ENCODE measurements at regions not wholly inside any gene's neighbourhood (a gene's known extent, or its start where the extent isn't known, plus 50 kb on each side); places are given as distances from the start of the nearest gene placed in this dataset.

DNA sequence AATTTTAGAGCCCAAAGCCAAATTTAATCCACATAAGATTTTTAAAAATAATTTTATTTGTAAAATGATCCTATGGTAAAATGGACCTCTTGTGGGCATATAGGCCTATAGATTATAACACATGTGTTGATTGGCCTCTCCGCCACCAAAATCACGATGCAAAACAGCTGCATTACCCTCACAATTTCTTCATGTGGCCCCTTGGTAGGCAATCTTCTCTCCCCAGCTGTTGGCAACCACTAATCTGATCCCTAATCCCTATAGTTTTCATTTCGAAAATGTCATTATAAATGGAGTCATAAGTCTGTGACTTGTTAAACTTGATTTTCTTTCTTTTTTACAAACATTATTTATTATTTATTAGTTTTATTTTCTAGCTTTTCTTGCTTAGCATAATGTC is 263.9 kb upstream of the SULF2 start:
- H3K27ac Mint-ChIP-seq (ENCODE audit: unreplicated experiment) = no peak overlapping the region
- H3K36me3 Mint-ChIP-seq (ENCODE audit: low read depth) = no peaks in the 10 kb centered on the region
- H3K9me3 Mint-ChIP-seq = peaks cover 3% of the 10 kb centered on the region
- no peak overlapping the region for H3K4me3 Mint-ChIP-seq
- DNase-seq (ENCODE audit: low read depth, low spot score) = no peak
- peaks cover 4% of the 10 kb centered on the region for H3K27me3 Mint-ChIP-seq (ENCODE audit: low read depth)
- TF ChIP-seq, protein P1, sequence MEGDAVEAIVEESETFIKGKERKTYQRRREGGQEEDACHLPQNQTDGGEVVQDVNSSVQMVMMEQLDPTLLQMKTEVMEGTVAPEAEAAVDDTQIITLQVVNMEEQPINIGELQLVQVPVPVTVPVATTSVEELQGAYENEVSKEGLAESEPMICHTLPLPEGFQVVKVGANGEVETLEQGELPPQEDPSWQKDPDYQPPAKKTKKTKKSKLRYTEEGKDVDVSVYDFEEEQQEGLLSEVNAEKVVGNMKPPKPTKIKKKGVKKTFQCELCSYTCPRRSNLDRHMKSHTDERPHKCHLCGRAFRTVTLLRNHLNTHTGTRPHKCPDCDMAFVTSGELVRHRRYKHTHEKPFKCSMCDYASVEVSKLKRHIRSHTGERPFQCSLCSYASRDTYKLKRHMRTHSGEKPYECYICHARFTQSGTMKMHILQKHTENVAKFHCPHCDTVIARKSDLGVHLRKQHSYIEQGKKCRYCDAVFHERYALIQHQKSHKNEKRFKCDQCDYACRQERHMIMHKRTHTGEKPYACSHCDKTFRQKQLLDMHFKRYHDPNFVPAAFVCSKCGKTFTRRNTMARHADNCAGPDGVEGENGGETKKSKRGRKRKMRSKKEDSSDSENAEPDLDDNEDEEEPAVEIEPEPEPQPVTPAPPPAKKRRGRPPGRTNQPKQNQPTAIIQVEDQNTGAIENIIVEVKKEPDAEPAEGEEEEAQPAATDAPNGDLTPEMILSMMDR (conservative IDR thresholded peaks at IDR 0.05) = no peak
- H3K4me1 Mint-ChIP-seq = peaks cover 18% of the 10 kb centered on the region

DNA sequence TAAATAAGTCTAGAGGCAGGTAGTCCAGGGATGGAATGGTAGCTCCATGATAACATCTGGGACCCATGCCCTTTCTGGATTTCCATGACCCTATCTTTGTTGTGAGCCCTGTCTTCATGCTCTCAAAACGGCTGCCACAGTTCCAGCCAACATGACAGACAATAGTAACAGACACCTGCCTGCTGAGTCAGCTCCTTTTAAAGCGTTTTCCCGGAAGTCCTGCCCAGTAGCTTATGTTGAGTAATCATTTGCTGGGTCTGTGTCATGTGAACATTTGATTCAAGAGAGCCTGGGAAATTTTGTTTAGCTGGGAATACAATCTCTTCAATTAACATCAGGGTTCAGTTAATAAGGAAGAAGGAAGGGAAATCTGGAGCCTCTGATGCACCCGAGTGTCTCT is 262.2 kb upstream of the SULF2 start:
- TF ChIP-seq, protein P1 (conservative IDR thresholded peaks at IDR 0.05) = no peak
- Mint-ChIP-seq H3K27me3 (ENCODE audit: low read depth) (peaks cover 4% of the 10 kb centered on the region), H3K36me3 (ENCODE audit: low read depth) (no peaks in the 10 kb centered on the region), H3K4me3 (no peak overlapping the region), H3K9me3 (peaks cover 3% of the 10 kb centered on the region), H3K27ac (ENCODE audit: unreplicated experiment) (no peak overlapping the region), H3K4me1 (peaks cover 10% of the 10 kb centered on the region)
- no peak for DNase-seq (ENCODE audit: low read depth, low spot score)

- DNase-seq (ENCODE audit: low read depth, low spot score) = no peak
- H3K27me3 Mint-ChIP-seq (ENCODE audit: low read depth) = peaks cover 4% of the 10 kb centered on the region
- H3K4me1 Mint-ChIP-seq = peaks cover 7% of the 10 kb centered on the region
- H3K27ac Mint-ChIP-seq (ENCODE audit: unreplicated experiment) = no peak overlapping the region
- no peaks in the 10 kb centered on the region for H3K36me3 Mint-ChIP-seq (ENCODE audit: low read depth)
- no peak overlapping the region for H3K4me3 Mint-ChIP-seq
- TF ChIP-seq, protein P1 (conservative IDR thresholded peaks at IDR 0.05) = no peak
- H3K9me3 Mint-ChIP-seq = no peaks in the 10 kb centered on the region
These were observed 257.3 kb upstream of the SULF2 start for GRCh38 chr20:48042628-48043027.

DNA sequence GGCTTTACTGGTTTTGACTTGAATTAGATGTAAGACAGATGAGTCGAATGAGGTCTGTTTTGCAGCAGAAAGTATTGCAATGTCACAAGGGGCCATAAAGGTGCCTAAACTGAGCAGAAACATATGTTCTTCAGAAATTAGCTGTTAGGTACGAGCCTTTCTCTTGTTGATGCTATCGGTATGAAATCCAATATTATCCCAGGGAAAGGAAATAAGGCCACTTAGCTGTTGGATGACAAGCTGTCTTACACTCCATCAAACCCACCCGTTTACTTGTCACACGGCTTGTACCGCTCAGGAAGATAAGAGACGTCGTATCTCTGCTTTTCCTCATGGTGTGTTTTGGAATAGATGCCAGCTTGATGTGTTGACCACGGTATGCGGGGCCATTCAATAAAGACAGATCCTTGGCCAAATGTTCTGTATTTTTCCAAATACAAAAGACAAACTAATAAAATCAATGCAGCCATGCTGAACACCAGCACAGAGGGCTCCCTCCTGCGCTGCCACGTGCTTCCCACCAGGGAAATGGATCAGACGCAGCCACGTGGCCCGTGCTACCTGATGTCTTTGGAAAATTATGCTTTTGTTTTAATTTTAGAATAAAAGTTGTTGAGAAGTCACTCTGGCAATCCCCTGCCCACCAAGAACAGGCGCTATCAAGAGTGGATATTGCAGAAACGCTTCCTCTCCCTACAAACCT is 255.9 kb upstream of the SULF2 start:
- no peaks in the 10 kb centered on the region for H3K36me3 Mint-ChIP-seq (ENCODE audit: low read depth)

GRCh38 chr20:48040491-48040890 is 255.2 kb upstream of the SULF2 start:
- H3K4me3 Mint-ChIP-seq = no peak overlapping the region
- peaks cover 16% of the 10 kb centered on the region for H3K4me1 Mint-ChIP-seq
- H3K27ac Mint-ChIP-seq (ENCODE audit: unreplicated experiment) = no peak overlapping the region
- H3K9me3 Mint-ChIP-seq = no peaks in the 10 kb centered on the region
- TF ChIP-seq, protein P1 (conservative IDR thresholded peaks at IDR 0.05) = no peak
- H3K36me3 Mint-ChIP-seq (ENCODE audit: low read depth) = no peaks in the 10 kb centered on the region
- DNase-seq (ENCODE audit: low read depth, low spot score) = no peak
- no peaks in the 10 kb centered on the region for H3K27me3 Mint-ChIP-seq (ENCODE audit: low read depth)

More for the DNA sequence above, 255.9 kb upstream of the SULF2 start:
- H3K27me3 Mint-ChIP-seq (ENCODE audit: low read depth) = peaks cover 4% of the 10 kb centered on the region
- H3K27ac Mint-ChIP-seq (ENCODE audit: unreplicated experiment) = no peak overlapping the region
- H3K9me3 Mint-ChIP-seq = no peaks in the 10 kb centered on the region
- H3K4me1 Mint-ChIP-seq = peaks cover 16% of the 10 kb centered on the region
- no peak overlapping the region for H3K4me3 Mint-ChIP-seq
- DNase-seq (ENCODE audit: low read depth, low spot score) = no peak
- TF ChIP-seq, protein P1 (conservative IDR thresholded peaks at IDR 0.05) = no peak
